ENCODE measurements at regions not wholly inside any gene's neighbourhood (a gene's known extent, or its start where the extent isn't known, plus 50 kb on each side); places are given as distances from the start of the nearest gene placed in this dataset.

DNA sequence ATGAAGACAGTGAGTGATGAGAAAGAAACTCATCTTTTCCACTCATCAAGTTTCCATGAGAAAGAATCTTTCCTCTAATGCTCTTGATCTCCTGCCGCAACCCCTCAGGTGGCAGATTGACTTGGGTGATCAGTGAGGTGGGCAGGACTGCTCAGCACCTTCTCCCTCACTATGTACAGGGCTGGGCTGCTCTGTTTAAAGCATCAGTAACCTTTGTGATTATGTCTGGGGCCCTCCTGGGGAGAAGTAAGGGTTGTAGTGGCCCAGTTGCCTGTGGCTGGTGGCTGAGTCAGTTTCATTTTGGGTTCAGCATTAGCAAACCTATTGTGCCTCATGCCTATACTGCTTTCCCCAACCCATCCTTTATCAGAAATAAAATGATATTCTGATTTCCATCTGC, 366.0 kb downstream of the TTLL7 start:
- no peaks in the 10 kb centered on the region for H3K27me3 Mint-ChIP-seq
- ATAC-seq (no peak), DNase-seq (peak in 1 of 9 donors; percentile 21)
- ChIA-PET POLR2A (no interaction called here), CTCF (no interaction called here)
- H3K36me3 Mint-ChIP-seq: peaks cover 0 to 7% (median 0%) of the 10 kb centered on the region in 5 donors
- intact Hi-C loops (cut with micrococcal nuclease): no loop called here
- H3K36me3 ChIP-seq (ENCODE audit: control insufficient read depth in 2 of 3, insufficient read depth in 3 of 3, low read length in 3 of 3): no peaks in the 10 kb centered on the region
- H3K9me3 ChIP-seq (ENCODE audit: control insufficient read depth in 2 of 3, low read length in 3 of 3): no peaks in the 10 kb centered on the region
- peaks cover 0 to 4% (median 0%) of the 10 kb centered on the region in 7 donors for H3K4me1 Mint-ChIP-seq
- peaks cover 0 to 10% (median 2%) of the 10 kb centered on the region in 11 donors for H3K9me3 Mint-ChIP-seq
- H3K27ac ChIP-seq (ENCODE audit: low read depth, low read length): no peak overlapping the region
- no peaks in the 10 kb centered on the region for H3K27me3 ChIP-seq (ENCODE audit: control insufficient read depth in 2 of 2, insufficient read depth in 2 of 2, low read length in 2 of 2)
- no peak overlapping the region for H3K4me3 ChIP-seq (ENCODE audit: low read length)
- H3K27ac Mint-ChIP-seq: no peak overlapping the region
- H3K4me3 Mint-ChIP-seq: no peak overlapping the region
- H3K4me1 ChIP-seq (ENCODE audit: control insufficient read depth in 2 of 2, insufficient read depth in 2 of 2, low read length in 2 of 2): no peaks in the 10 kb centered on the region

DNA sequence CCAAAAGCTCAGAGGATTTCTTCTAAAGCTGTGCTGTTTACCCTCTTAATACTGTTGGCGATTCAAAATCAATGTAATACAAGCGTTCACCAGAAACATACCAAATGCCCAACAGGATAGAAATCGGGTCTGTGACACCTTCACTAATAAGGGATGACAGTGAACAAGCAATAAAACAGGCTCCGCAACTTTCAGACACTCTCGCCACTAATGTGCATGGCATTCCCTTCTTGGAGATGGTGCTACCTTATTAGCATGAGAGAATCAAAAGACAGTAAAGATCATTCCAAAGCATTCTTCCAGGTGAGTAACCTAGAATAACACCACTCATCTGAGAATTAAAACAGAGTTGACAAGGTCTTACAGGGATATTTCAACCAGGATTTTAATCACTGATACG, 367.1 kb downstream of the TTLL7 start:
- ATAC-seq (no peak), DNase-seq (no peak)
- CTCF ChIA-PET: no interaction called here
- H3K4me1 Mint-ChIP-seq: peaks cover 0 to 4% (median 0%) of the 10 kb centered on the region in 7 donors
- no peak overlapping the region for H3K4me3 Mint-ChIP-seq
- no peaks in the 10 kb centered on the region for H3K36me3 ChIP-seq (ENCODE audit: control insufficient read depth in 2 of 3, insufficient read depth in 3 of 3, low read length in 3 of 3)
- H3K27ac Mint-ChIP-seq: no peak overlapping the region
- H3K36me3 Mint-ChIP-seq: peaks cover 0 to 7% (median 0%) of the 10 kb centered on the region in 5 donors
- H3K27me3 ChIP-seq (ENCODE audit: control insufficient read depth in 2 of 2, insufficient read depth in 2 of 2, low read length in 2 of 2): no peaks in the 10 kb centered on the region
- intact Hi-C loops (cut with micrococcal nuclease): no loop called here
- no peaks in the 10 kb centered on the region for H3K9me3 ChIP-seq (ENCODE audit: control insufficient read depth in 2 of 3, low read length in 3 of 3)
- peaks cover 0 to 10% (median 2%) of the 10 kb centered on the region in 11 donors for H3K9me3 Mint-ChIP-seq
- H3K4me3 ChIP-seq (ENCODE audit: low read length): no peak overlapping the region
- H3K27me3 Mint-ChIP-seq: no peaks in the 10 kb centered on the region
- H3K27ac ChIP-seq (ENCODE audit: low read depth, low read length): no peak overlapping the region
- H3K4me1 ChIP-seq (ENCODE audit: control insufficient read depth in 2 of 2, insufficient read depth in 2 of 2, low read length in 2 of 2): no peaks in the 10 kb centered on the region
- POLR2A ChIA-PET: no interaction called here

DNA sequence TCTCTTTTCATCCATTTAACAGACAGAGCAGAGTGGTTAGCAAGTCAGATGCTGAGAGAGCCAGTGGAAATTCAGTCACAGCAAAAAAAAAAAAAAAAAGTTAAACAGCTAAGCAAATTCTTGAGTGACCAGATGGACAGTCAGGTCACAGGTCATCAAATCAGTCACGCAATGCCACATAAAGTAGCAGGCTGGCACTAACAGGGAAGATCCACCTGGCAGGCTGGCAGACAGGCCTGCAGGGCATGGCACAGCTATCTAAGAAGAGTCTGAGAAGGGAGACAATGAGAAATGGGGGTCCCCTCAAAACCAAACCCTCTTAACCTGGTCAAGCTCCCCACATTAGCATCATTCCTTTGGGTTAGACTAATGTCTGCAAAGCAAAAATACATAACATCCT, 371.9 kb downstream of the TTLL7 start:
- H3K27me3 Mint-ChIP-seq: no peaks in the 10 kb centered on the region
- no peaks in the 10 kb centered on the region for H3K9me3 ChIP-seq (ENCODE audit: control insufficient read depth in 2 of 3, low read length in 3 of 3)
- H3K9me3 Mint-ChIP-seq: peaks cover 0 to 8% (median 2%) of the 10 kb centered on the region in 11 donors
- H3K36me3 Mint-ChIP-seq: peaks cover 0 to 7% (median 0%) of the 10 kb centered on the region in 5 donors
- no peak overlapping the region for H3K4me3 ChIP-seq (ENCODE audit: low read length)
- intact Hi-C loops (cut with micrococcal nuclease): no loop called here
- H3K27me3 ChIP-seq (ENCODE audit: control insufficient read depth in 2 of 2, insufficient read depth in 2 of 2, low read length in 2 of 2): no peaks in the 10 kb centered on the region
- H3K4me1 Mint-ChIP-seq: peaks cover 0 to 4% (median 0%) of the 10 kb centered on the region in 7 donors
- H3K27ac Mint-ChIP-seq: no peak overlapping the region
- no peaks in the 10 kb centered on the region for H3K36me3 ChIP-seq (ENCODE audit: control insufficient read depth in 2 of 3, insufficient read depth in 3 of 3, low read length in 3 of 3)
- no peak for ATAC-seq
- no peak for DNase-seq
- POLR2A ChIA-PET: no interaction called here
- CTCF ChIA-PET: no interaction called here
- no peak overlapping the region for H3K4me3 Mint-ChIP-seq
- H3K27ac ChIP-seq (ENCODE audit: low read depth, low read length): no peak overlapping the region
- H3K4me1 ChIP-seq (ENCODE audit: control insufficient read depth in 2 of 2, insufficient read depth in 2 of 2, low read length in 2 of 2): no peaks in the 10 kb centered on the region

DNA sequence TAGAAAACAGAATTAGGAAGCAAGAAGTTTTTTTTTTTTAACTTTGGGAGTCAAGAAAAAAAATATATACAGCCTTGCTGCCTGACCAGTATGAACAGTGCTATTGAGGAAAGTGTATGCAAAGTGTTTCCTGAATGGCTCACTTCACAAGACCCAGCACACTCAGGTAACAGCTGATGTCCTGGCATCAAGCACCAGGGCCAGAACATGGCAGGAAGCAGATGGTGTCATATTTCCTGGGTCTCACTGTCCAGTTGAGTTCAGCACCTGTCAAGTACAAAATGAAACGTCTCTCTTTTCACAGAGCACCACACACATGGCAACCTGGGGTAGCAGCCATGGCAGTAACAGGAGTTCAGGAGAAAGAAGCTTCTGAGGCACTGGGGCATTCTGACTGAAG, 372.3 kb downstream of the TTLL7 start:
- H3K4me3 ChIP-seq (ENCODE audit: low read length): no peak overlapping the region
- Mint-ChIP-seq H3K27ac (no peak overlapping the region), H3K4me3 (no peak overlapping the region), H3K36me3 (peaks cover 0 to 7% (median 0%) of the 10 kb centered on the region in 5 donors), H3K4me1 (peaks cover 0 to 4% (median 0%) of the 10 kb centered on the region in 7 donors), H3K27me3 (no peaks in the 10 kb centered on the region), H3K9me3 (peaks cover 0 to 8% (median 2%) of the 10 kb centered on the region in 11 donors)
- DNase-seq: no peak
- CTCF ChIA-PET: no interaction called here
- H3K9me3 ChIP-seq (ENCODE audit: control insufficient read depth in 2 of 3, low read length in 3 of 3): no peaks in the 10 kb centered on the region
- H3K27me3 ChIP-seq (ENCODE audit: control insufficient read depth in 2 of 2, insufficient read depth in 2 of 2, low read length in 2 of 2): no peaks in the 10 kb centered on the region
- no peak overlapping the region for H3K27ac ChIP-seq (ENCODE audit: low read depth, low read length)
- ATAC-seq: no peak
- intact Hi-C loops (cut with micrococcal nuclease): no loop called here
- no peaks in the 10 kb centered on the region for H3K4me1 ChIP-seq (ENCODE audit: control insufficient read depth in 2 of 2, insufficient read depth in 2 of 2, low read length in 2 of 2)
- POLR2A ChIA-PET: no interaction called here
- H3K36me3 ChIP-seq (ENCODE audit: control insufficient read depth in 2 of 3, insufficient read depth in 3 of 3, low read length in 3 of 3): no peaks in the 10 kb centered on the region

DNA sequence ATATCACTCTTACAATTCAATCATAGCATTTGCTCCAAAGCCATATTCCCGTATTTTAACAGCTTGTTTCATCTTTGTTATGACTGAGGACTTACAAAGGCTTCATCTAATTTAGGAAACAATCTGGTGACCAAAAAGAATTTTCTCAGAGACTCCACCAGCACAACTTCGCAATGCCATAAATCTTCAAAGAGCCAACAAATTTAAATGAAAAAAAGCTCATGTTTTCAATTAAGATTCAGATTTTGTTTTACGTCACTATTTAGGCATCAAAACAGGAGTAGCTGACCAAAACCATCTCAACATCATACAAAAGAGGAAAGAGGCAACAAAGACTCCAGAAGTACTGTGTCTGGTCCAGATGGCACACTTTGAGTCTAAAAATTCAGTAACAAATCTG, 373.3 kb downstream of the TTLL7 start:
- CTCF ChIA-PET: no interaction called here
- H3K36me3 Mint-ChIP-seq: peaks cover 0 to 12% (median 2%) of the 10 kb centered on the region in 5 donors

DNA sequence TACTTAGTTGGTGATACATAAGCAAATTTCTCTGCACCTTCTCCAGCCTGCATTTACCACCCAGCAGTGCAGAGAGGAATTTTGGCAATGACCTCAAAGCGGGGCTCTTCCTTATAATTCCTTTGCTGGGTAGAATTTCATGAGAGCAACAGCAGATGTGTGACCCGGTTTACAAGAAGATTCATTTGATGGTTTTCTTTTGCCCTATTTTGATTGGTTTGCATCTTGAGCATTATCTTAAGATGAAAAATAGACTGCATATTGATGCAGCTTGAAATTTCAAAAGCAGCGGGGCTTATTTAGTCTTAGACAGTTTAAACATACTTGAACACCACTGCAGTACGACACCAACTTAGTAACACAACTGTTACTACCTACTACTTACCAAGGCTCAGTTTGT, 378.9 kb downstream of the TTLL7 start:
- Histone ChIP-seq H3K27me3 (ENCODE audit: control insufficient read depth in 2 of 2, insufficient read depth in 2 of 2, low read length in 2 of 2) (no peaks in the 10 kb centered on the region), H3K36me3 (ENCODE audit: control insufficient read depth in 2 of 3, insufficient read depth in 3 of 3, low read length in 3 of 3) (no peaks in the 10 kb centered on the region), H3K4me1 (ENCODE audit: control insufficient read depth in 2 of 2, insufficient read depth in 2 of 2, low read length in 2 of 2) (no peaks in the 10 kb centered on the region), H3K4me3 (ENCODE audit: low read length) (no peak overlapping the region), H3K27ac (ENCODE audit: low read depth, low read length) (no peak overlapping the region), H3K9me3 (ENCODE audit: control insufficient read depth in 2 of 3, low read length in 3 of 3) (no peaks in the 10 kb centered on the region)
- Mint-ChIP-seq H3K36me3 (peaks cover 0 to 9% (median 0%) of the 10 kb centered on the region in 5 donors), H3K4me3 (no peak overlapping the region), H3K9me3 (peaks cover 0 to 2% (median 0%) of the 10 kb centered on the region in 11 donors), H3K27ac (no peak overlapping the region), H3K4me1 (peaks cover 3 to 13% (median 4%) of the 10 kb centered on the region in 7 donors), H3K27me3 (no peaks in the 10 kb centered on the region)
- ChIA-PET POLR2A (no interaction called here), CTCF (no interaction called here)
- DNase-seq: no peak
- intact Hi-C loops (cut with micrococcal nuclease): no loop called here
- no peak for ATAC-seq

More for the DNA sequence above, 373.3 kb downstream of the TTLL7 start:
- H3K27me3 ChIP-seq (ENCODE audit: control insufficient read depth in 2 of 2, insufficient read depth in 2 of 2, low read length in 2 of 2): no peaks in the 10 kb centered on the region
- intact Hi-C loops (cut with micrococcal nuclease): no loop called here
- POLR2A ChIA-PET: no interaction called here
- ATAC-seq (no peak), DNase-seq (no peak)
- H3K4me3 Mint-ChIP-seq: no peak overlapping the region
- H3K9me3 ChIP-seq (ENCODE audit: control insufficient read depth in 2 of 3, low read length in 3 of 3): no peaks in the 10 kb centered on the region
- no peak overlapping the region for H3K4me3 ChIP-seq (ENCODE audit: low read length)
- peaks cover 0 to 8% (median 4%) of the 10 kb centered on the region in 11 donors for H3K9me3 Mint-ChIP-seq
- H3K27ac ChIP-seq (ENCODE audit: low read depth, low read length): no peak overlapping the region
- no peak overlapping the region for H3K27ac Mint-ChIP-seq
- no peaks in the 10 kb centered on the region for H3K4me1 ChIP-seq (ENCODE audit: control insufficient read depth in 2 of 2, insufficient read depth in 2 of 2, low read length in 2 of 2)
- no peaks in the 10 kb centered on the region for H3K36me3 ChIP-seq (ENCODE audit: control insufficient read depth in 2 of 3, insufficient read depth in 3 of 3, low read length in 3 of 3)
- no peaks in the 10 kb centered on the region for H3K27me3 Mint-ChIP-seq
- H3K4me1 Mint-ChIP-seq: peaks cover 0 to 4% (median 0%) of the 10 kb centered on the region in 7 donors

DNA sequence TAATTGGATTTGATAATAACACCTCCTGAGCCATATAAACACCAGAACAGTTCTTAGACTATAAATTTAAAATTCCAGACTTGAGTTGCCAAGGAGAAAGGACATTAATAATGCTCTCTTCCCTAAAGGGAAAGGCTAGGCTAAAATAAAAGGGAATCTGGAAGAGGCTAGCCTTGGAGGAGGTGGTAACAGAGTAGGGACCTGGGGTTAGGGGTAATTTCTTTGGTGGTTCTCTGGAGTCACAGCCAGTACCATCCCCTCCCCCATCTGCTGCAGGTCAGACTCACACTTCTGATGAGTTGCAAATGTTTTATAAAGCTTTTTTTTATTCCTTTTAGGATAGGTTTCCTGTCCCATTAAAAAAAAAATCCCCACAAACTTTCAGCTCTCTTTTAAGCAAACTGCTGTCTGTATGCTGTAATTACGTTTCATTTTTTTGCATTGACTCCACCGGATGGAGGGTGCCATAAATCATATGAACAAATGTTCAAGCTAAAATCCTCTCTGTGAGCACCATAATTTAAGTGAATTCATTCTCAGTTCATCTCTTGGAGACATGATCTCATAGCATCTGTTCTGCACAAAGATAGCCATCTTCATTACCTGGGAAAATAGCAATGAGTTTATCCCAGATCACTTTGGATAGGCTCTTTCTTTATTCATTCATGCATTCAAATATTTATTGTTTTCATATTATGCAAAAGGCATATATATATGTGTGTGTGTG, 379.6 kb downstream of the TTLL7 start:
- Mint-ChIP-seq H3K36me3 (peaks cover 0 to 9% (median 0%) of the 10 kb centered on the region in 5 donors), H3K27me3 (no peaks in the 10 kb centered on the region), H3K9me3 (peaks cover 0 to 2% (median 0%) of the 10 kb centered on the region in 11 donors), H3K4me3 (no peak overlapping the region), H3K4me1 (peaks cover 3 to 17% (median 6%) of the 10 kb centered on the region in 7 donors), H3K27ac (no peak overlapping the region)
- Histone ChIP-seq H3K9me3 (ENCODE audit: control insufficient read depth in 2 of 3, low read length in 3 of 3) (no peaks in the 10 kb centered on the region), H3K27ac (ENCODE audit: low read depth, low read length) (no peak overlapping the region), H3K4me3 (ENCODE audit: low read length) (no peak overlapping the region), H3K4me1 (ENCODE audit: control insufficient read depth in 2 of 2, insufficient read depth in 2 of 2, low read length in 2 of 2) (no peaks in the 10 kb centered on the region), H3K36me3 (ENCODE audit: control insufficient read depth in 2 of 3, insufficient read depth in 3 of 3, low read length in 3 of 3) (no peaks in the 10 kb centered on the region), H3K27me3 (ENCODE audit: control insufficient read depth in 2 of 2, insufficient read depth in 2 of 2, low read length in 2 of 2) (no peaks in the 10 kb centered on the region)
- intact Hi-C loops (cut with micrococcal nuclease): no loop called here
- ATAC-seq (no peak), DNase-seq (no peak)
- CTCF ChIA-PET: no interaction called here
- POLR2A ChIA-PET: no interaction called here
